ENCODE measurements at regions not wholly inside any gene's neighbourhood (a gene's known extent, or its start where the extent isn't known, plus 50 kb on each side); places are given as distances from the start of the nearest gene placed in this dataset.
"Not testable (repeated sequence)": the region's sequence is repeated elsewhere in the genome, so short reads cannot be mapped to it uniquely, and the experiment has no call there.

DNA sequence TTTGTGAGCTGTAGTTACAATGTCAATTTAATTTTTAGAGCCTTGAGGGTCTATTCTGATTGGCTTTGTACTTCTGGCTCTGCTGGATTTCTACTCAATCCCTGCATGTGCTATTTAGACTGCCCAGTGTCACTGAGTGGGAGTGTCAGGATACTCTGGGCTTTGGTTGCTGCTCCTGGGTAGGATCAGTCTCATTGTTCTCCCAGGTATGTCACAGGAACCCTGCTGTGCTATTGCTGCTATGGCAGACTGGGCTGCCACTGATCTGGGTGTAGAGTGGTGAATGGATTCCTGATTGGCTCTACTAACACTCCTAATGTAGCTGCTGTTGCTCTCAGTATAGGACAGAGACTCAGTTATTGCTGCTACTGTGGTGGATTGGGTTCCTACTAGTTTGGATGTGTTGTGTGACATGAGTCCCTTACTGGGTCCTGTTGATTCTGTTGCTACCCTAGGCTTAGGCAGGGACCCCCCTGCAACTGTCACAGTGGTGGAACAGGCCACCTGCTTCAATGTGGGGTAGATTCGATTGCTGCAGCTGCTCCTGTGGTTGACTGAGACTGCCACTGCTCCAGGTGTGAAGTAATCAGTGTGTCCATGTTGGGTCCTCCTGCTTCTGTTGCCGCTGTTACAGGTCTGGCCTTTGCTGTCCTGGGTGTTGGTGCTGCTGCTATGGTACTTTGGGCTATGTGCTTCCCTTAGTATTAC, 707.8 kb upstream of the AMOT start:
- H3K27me3 Mint-ChIP-seq = no peaks in the 10 kb centered on the region
- H3K4me3 Mint-ChIP-seq = peak overlapping the region in 1 of 10 donors; percentile 15
- DNase-seq (no peak), ATAC-seq (no peak)
- H3K9me3 Mint-ChIP-seq = peaks cover 0 to 5% (median 0%) of the 10 kb centered on the region in 9 donors
- H3K27ac Mint-ChIP-seq = no peak overlapping the region
- no peaks in the 10 kb centered on the region for H3K4me1 Mint-ChIP-seq
- POLR2A ChIA-PET = no interaction called here
- no peaks in the 10 kb centered on the region for H3K36me3 Mint-ChIP-seq

- ATAC-seq = no peak
- Mint-ChIP-seq H3K27ac (no peak overlapping the region), H3K27me3 (no peaks in the 10 kb centered on the region), H3K9me3 (peaks cover 0 to 5% (median 0%) of the 10 kb centered on the region in 9 donors), H3K4me1 (no peaks in the 10 kb centered on the region), H3K36me3 (no peaks in the 10 kb centered on the region), H3K4me3 (no peak overlapping the region)
- POLR2A ChIA-PET = no interaction called here
- no peak for DNase-seq
Measured at GRCh38 chrX:113545040-113545439, 704.4 kb upstream of the AMOT start.

DNA sequence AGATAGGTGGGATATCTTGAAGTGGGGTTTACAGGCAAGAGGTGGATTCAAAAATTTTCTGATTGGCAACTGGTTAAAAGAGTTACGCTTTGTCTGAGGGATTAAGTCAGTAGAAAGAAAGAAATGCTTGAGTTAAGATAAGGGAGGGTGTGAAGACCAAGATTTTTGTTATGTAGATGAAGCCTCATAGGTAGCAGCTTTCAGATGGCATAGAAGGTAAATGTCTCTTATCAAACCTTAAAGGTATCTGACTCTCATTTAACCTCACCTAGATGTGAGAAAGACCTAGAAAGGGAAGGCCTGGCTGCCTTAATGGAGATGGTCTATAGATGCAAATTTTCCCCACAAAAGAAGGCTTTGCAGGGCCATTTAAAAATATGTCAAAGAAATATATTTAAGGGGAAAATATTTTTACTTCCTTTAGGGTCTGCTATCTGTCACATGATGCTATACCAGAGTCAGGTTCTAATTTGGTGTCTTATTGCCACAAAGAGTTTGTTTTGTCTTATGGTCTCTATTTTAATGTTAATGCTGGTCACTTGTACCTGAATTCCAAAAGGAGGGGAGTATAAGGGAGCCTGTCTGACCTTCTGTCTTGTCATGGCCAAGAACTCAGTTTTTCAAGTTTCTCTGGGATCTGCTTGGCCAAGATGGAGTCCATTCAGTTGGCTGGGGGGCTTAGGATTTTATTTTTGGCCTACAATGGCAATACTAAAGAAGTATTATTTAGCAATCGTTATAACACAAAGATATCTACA, 699.1 kb upstream of the AMOT start:
- POLR2A ChIA-PET = no interaction called here
- no peak for DNase-seq
- Mint-ChIP-seq H3K36me3 (no peaks in the 10 kb centered on the region), H3K27me3 (no peaks in the 10 kb centered on the region), H3K27ac (no peak overlapping the region), H3K9me3 (peaks cover 0 to 13% (median 0%) of the 10 kb centered on the region in 9 donors), H3K4me1 (no peaks in the 10 kb centered on the region), H3K4me3 (no peak overlapping the region)
- no peak for ATAC-seq

GRCh38 chrX:113529426-113530013, 688.9 kb upstream of the AMOT start:
- no peaks in the 10 kb centered on the region for H3K36me3 Mint-ChIP-seq
- ATAC-seq = no peak
- POLR2A ChIA-PET = no interaction called here

DNA sequence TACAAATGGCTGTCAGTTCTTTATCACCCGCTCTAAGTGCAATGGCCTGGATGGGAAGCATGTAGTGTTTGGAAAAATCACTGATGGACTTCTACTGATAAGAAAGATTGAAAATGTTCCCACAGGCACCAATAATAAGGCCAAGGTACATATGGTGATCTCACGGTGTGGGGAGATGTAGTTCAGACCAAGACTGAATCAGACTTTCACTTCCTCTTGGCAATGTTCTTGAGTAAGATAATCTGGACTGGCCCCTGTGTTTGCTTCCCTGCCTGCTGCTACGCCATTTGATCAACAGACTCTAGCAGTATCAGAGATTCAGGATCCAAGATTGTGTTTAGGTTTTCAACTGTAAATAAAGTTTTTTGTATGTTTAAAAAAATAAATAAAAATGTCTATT, 682.2 kb upstream of the AMOT start:
- no peak for DNase-seq
- Mint-ChIP-seq H3K4me3 (no peak overlapping the region), H3K4me1 (no peaks in the 10 kb centered on the region), H3K9me3 (peaks cover 0 to 5% (median 0%) of the 10 kb centered on the region in 9 donors), H3K27ac (no peak overlapping the region), H3K27me3 (no peaks in the 10 kb centered on the region), H3K36me3 (no peaks in the 10 kb centered on the region)
- no peak for ATAC-seq
- POLR2A ChIA-PET = no interaction called here

More at GRCh38 chrX:113529426-113530013, 688.9 kb upstream of the AMOT start:
- H3K9me3 Mint-ChIP-seq = peaks cover 0 to 6% (median 0%) of the 10 kb centered on the region in 9 donors
- H3K4me3 Mint-ChIP-seq = no peak overlapping the region
- no peaks in the 10 kb centered on the region for H3K27me3 Mint-ChIP-seq
- H3K27ac Mint-ChIP-seq = no peak overlapping the region
- no peaks in the 10 kb centered on the region for H3K4me1 Mint-ChIP-seq
- DNase-seq = no peak

DNA sequence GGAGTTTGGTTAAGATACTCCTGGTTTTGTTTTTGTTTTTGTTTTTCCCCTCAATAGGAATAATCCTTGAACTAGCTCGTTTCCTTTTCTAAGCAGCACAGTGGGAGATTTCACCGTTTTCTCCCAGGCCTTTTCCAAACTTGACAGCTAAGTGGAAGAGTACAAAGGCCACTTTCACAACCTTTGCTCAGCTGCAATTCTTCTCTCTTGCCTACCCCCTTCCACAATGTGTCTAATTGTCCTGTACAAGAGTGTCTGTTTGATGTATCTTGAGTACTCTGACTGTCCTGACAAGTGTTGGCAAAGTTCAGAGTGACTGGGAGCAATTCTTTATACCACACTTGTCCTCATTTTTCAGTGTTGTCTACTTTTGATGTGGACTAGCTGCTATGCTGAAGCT, 674.3 kb upstream of the AMOT start:
- H3K9me3 Mint-ChIP-seq = peaks cover 0 to 3% (median 0%) of the 10 kb centered on the region in 9 donors
- DNase-seq (no peak), ATAC-seq (no peak)
- POLR2A ChIA-PET = no interaction called here
- no peaks in the 10 kb centered on the region for H3K4me1 Mint-ChIP-seq
- no peak overlapping the region for H3K27ac Mint-ChIP-seq
- no peak overlapping the region for H3K4me3 Mint-ChIP-seq
- no peaks in the 10 kb centered on the region for H3K27me3 Mint-ChIP-seq
- H3K36me3 Mint-ChIP-seq = no peaks in the 10 kb centered on the region

DNA sequence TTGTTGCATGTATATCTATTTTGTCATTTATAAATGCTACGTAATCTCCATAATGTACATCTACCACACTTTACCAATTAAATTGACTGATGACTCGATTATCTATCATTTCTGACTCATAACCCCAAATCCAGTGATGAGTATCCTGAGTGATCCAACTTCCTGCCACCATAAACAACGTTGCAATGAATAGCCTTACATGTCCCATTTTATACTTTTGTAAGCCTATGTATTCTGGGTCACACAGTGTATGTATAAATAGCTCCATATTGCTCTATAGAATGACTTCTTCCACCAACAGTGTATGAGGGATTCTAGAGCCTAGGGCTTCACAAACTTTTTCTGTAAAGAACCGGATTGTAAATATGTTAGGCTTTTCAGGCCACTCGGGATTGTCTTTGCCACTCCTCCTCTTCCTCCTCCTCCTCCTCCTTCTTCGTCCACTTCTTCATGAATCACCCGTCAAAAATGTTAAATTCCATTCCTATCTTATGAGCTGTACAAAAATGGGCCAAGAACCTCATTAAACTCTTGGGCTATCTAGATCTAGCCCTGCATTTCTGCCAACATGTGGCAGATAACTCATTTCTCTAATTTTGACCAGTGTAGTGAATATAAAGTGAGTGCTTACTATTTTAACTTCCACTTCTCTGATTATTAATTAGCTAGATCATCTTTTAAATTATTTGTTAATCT, 672.2 kb upstream of the AMOT start:
- H3K4me3 Mint-ChIP-seq = no peak overlapping the region
- no peak for DNase-seq
- no peaks in the 10 kb centered on the region for H3K27me3 Mint-ChIP-seq
- no peak overlapping the region for H3K27ac Mint-ChIP-seq
- no peaks in the 10 kb centered on the region for H3K36me3 Mint-ChIP-seq
- POLR2A ChIA-PET = no interaction called here
- no peaks in the 10 kb centered on the region for H3K4me1 Mint-ChIP-seq
- ATAC-seq = no peak
- peaks cover 0 to 7% (median 0%) of the 10 kb centered on the region in 9 donors for H3K9me3 Mint-ChIP-seq

GRCh38 chrX:113510586-113510985, 670.0 kb upstream of the AMOT start:
- peaks cover 0 to 7% (median 0%) of the 10 kb centered on the region in 9 donors for H3K9me3 Mint-ChIP-seq
- no peak overlapping the region for H3K4me3 Mint-ChIP-seq
- POLR2A ChIA-PET = no interaction called here
- H3K36me3 Mint-ChIP-seq = no peaks in the 10 kb centered on the region
- ATAC-seq (no peak), DNase-seq (no peak)
- H3K27ac Mint-ChIP-seq = no peak overlapping the region
- H3K4me1 Mint-ChIP-seq = no peaks in the 10 kb centered on the region
- H3K27me3 Mint-ChIP-seq = no peaks in the 10 kb centered on the region

DNA sequence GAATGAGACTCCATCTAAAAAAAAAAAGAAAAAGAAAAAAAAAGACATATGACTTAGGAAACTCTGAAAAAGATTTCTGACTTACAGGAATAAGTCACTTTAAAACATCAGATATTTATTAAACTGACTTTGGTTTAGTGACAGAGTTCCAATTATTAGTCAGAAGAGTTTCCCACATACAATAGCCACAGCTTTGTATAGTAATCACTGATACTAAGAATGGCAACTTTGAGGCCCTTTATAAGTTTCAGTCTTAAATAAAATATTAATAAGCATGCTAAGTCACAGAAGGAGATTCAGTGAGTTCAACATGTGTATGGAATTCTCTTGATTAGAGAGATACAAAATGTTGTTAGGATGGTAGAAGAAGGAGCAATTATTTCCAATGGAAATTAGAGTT, 652.3 kb upstream of the AMOT start:
- ATAC-seq (no peak), DNase-seq (no peak)
- POLR2A ChIA-PET = no interaction called here
- Mint-ChIP-seq H3K27me3 (no peaks in the 10 kb centered on the region), H3K4me3 (no peak overlapping the region), H3K9me3 (peaks cover 0 to 21% (median 3%) of the 10 kb centered on the region in 9 donors), H3K27ac (no peak overlapping the region), H3K4me1 (no peaks in the 10 kb centered on the region), H3K36me3 (no peaks in the 10 kb centered on the region)

GRCh38 chrX:113473418-113473817, 632.8 kb upstream of the AMOT start:
- Mint-ChIP-seq H3K27ac (no peak overlapping the region), H3K4me1 (no peaks in the 10 kb centered on the region), H3K9me3 (peaks cover 0 to 13% (median 2%) of the 10 kb centered on the region in 9 donors), H3K27me3 (no peaks in the 10 kb centered on the region), H3K36me3 (peaks cover 0 to 3% (median 0%) of the 10 kb centered on the region in 3 donors), H3K4me3 (no peak overlapping the region)
- no peak for DNase-seq
- ATAC-seq = no peak
- POLR2A ChIA-PET = no interaction called here

GRCh38 chrX:113473015-113473414, 632.4 kb upstream of the AMOT start:
- H3K4me1 Mint-ChIP-seq = not testable (repeated sequence)

GRCh38 chrX:113470166-113470565, 629.5 kb upstream of the AMOT start:
- Mint-ChIP-seq H3K36me3 (no peaks in the 10 kb centered on the region), H3K4me1 (no peaks in the 10 kb centered on the region), H3K4me3 (no peak overlapping the region), H3K9me3 (peaks cover 0 to 8% (median 0%) of the 10 kb centered on the region in 9 donors), H3K27me3 (no peaks in the 10 kb centered on the region), H3K27ac (no peak overlapping the region)
- POLR2A ChIA-PET = no interaction called here
- DNase-seq (no peak), ATAC-seq (no peak)

More at GRCh38 chrX:113473015-113473414, 632.4 kb upstream of the AMOT start:
- DNase-seq, ATAC-seq, H3K27ac Mint-ChIP-seq, POLR2A ChIA-PET, H3K27me3 Mint-ChIP-seq, H3K4me3 Mint-ChIP-seq, H3K36me3 Mint-ChIP-seq: not testable (repeated sequence)
- H3K9me3 Mint-ChIP-seq = peaks cover 0 to 13% (median 2%) of the 10 kb centered on the region in 9 donors

DNA sequence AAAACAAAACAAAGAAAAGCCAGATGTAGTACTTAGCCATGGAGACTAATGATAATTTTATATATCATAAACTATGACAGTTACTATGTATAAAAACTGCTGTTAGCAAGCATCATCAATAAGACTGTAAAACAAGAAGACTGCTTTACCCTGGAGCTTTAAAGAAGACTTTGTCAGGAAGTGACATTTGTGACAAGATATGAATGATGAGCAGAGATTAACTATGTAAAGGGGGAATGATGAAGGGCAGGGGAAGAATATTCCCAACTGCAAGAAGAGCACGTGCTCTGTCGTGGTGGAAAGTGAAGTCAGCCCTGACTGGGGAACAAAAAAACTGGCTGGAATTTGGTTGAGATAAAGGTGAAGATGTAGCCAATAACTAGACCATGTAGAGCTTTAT, 617.1 kb upstream of the AMOT start:
- ATAC-seq (no peak), DNase-seq (no peak)
- POLR2A ChIA-PET = no interaction called here
- H3K9me3 Mint-ChIP-seq = peaks cover 0 to 6% (median 0%) of the 10 kb centered on the region in 9 donors
- no peak overlapping the region for H3K4me3 Mint-ChIP-seq
- H3K27me3 Mint-ChIP-seq = no peaks in the 10 kb centered on the region
- H3K4me1 Mint-ChIP-seq = no peaks in the 10 kb centered on the region
- H3K27ac Mint-ChIP-seq = no peak overlapping the region
- no peaks in the 10 kb centered on the region for H3K36me3 Mint-ChIP-seq

Data from naive thymus-derived CD8-positive, alpha-beta T cell (primary cell).